ACC112 (cell line): ENCODE measurements at regions not wholly inside any gene's neighbourhood (a gene's known extent, or its start where the extent isn't known, plus 50 kb on each side); places are given as distances from the start of the nearest gene placed in this dataset.
"Not testable (repeated sequence)": the region's sequence is repeated elsewhere in the genome, so short reads cannot be mapped to it uniquely, and the experiment has no call there.

Experiments used
- H2AFZ ChIP-seq: fragments of 200-600 bp; sonication (generic); one replicate; pipeline ENCODE4 v1.6.0; 2017; ENCODE audit warnings: antibody characterized with exemption, low read length; ENCODE audit not compliant: unreplicated experiment
- H3K27ac ChIP-seq: fragments of 200-600 bp; sonication (generic); 2 replicates; pipeline ENCODE4 v1.5.1; 2014; ENCODE audit warnings: low read depth, mild to moderate bottlenecking, antibody characterized with exemption, low read length, moderate library complexity
- H3K27me3 ChIP-seq: fragments of 200-600 bp; sonication (generic); 2 replicates; pipeline ENCODE4 v1.6.1; 2014; ENCODE audit warnings: mild to moderate bottlenecking, antibody characterized with exemption, low read length, moderate library complexity, mixed read lengths; ENCODE audit not compliant: insufficient read depth
- H3K36me3 ChIP-seq: fragments of 200-600 bp; sonication (generic); 2 replicates; pipeline ENCODE4 v1.6.1; 2016; ENCODE audit warnings: mild to moderate bottlenecking, antibody characterized with exemption, low read length, moderate library complexity, mixed read lengths; ENCODE audit not compliant: insufficient read depth
- H3K4me1 ChIP-seq: fragments of 200-600 bp; sonication (generic); one replicate; pipeline ENCODE4 v1.6.1; 2016; ENCODE audit warnings: low read length, mixed read lengths; ENCODE audit not compliant: insufficient read depth, unreplicated experiment, control insufficient read depth
- H3K4me3 ChIP-seq: fragments of 200-600 bp; sonication (generic); 2 replicates; pipeline ENCODE4 v1.5.1; 2014; ENCODE audit warnings: mild to moderate bottlenecking, low read depth, low read length
- H3K79me2 ChIP-seq: fragments of 200-600 bp; sonication (generic); one replicate; pipeline ENCODE4 v1.6.0; 2016; ENCODE audit warnings: low read length; ENCODE audit not compliant: control insufficient read depth, unreplicated experiment, insufficient read depth

- Histone ChIP-seq H3K4me3 (no peak overlapping the region), H3K27me3 (no peaks in the 10 kb centered on the region), H3K27ac (no peak overlapping the region), H2AFZ (no peak overlapping the region), H3K4me1 (no peaks in the 10 kb centered on the region), H3K36me3 (no peaks in the 10 kb centered on the region), H3K79me2 (no peaks in the 10 kb centered on the region)
Measured at GRCh38 chr15:98347001-98347400, 301.3 kb upstream of the IGF1R start.

- H3K79me2 ChIP-seq, result no peaks in the 10 kb centered on the region
- H2AFZ ChIP-seq, result no peak overlapping the region
- no peak overlapping the region for H3K27ac ChIP-seq
- no peaks in the 10 kb centered on the region for H3K4me1 ChIP-seq
- no peaks in the 10 kb centered on the region for H3K36me3 ChIP-seq
- H3K4me3 ChIP-seq, result no peak overlapping the region
- no peaks in the 10 kb centered on the region for H3K27me3 ChIP-seq
Measured at GRCh38 chr15:98347866-98348265, 300.5 kb upstream of the IGF1R start.

DNA sequence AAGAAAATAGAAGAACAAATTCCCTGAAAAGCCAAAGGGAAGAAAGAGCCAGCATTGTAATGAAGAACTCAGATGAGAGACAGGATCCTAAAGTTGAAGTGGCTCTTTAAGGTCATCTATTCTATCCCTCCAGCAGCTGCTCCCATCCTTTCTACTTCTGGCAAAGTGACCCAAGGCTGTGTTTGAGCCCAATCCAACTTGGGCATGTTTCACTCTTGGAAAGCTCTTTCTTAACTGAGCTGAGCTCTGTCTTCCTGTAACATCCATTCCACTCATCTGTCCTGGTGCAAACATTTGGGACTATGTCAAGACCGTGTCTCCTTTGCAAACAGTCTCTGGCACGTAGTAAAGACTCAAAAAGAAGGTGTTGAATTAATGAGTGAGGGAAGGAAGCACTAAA lies 298.1 kb upstream of the IGF1R start:
- Histone ChIP-seq H2AFZ (no peak overlapping the region), H3K4me3 (no peak overlapping the region), H3K27me3 (no peaks in the 10 kb centered on the region), H3K4me1 (no peaks in the 10 kb centered on the region), H3K36me3 (no peaks in the 10 kb centered on the region), H3K27ac (no peak overlapping the region), H3K79me2 (no peaks in the 10 kb centered on the region)

GRCh38 chr15:98358274-98358673 lies 290.1 kb upstream of the IGF1R start:
- not testable (repeated sequence) for H2AFZ ChIP-seq, H3K36me3 ChIP-seq, H3K4me3 ChIP-seq, H3K27me3 ChIP-seq, H3K4me1 ChIP-seq, H3K27ac ChIP-seq, H3K79me2 ChIP-seq

GRCh38 chr15:98358971-98359370 lies 289.4 kb upstream of the IGF1R start:
- Histone ChIP-seq H3K27me3 (no peaks in the 10 kb centered on the region), H3K79me2 (no peaks in the 10 kb centered on the region), H2AFZ (no peak overlapping the region), H3K27ac (no peak overlapping the region), H3K4me3 (no peak overlapping the region), H3K4me1 (no peaks in the 10 kb centered on the region), H3K36me3 (no peaks in the 10 kb centered on the region)

DNA sequence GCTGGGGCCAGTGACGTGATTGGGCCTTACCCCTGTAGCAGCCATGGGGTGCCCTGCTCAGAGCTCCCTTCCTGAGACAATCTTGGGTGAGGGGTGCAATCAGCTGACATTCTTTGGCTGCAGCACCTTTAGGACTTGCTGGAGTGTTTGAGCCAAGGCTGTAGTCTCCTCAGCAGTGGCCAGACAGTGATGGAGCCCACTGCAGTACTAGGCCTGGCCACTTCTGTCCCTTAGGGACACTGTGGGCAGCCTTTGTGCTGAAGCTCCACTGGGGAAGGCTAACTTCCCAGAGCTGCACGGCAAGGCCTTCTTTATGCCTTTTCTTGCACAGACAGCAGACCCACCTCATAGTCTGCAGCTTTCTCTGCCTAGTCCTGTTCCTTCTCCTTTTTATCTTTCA lies 284.9 kb upstream of the IGF1R start:
- Histone ChIP-seq H3K27me3 (no peaks in the 10 kb centered on the region), H2AFZ (no peak overlapping the region)

GRCh38 chr15:98363955-98364354 lies 284.4 kb upstream of the IGF1R start:
- Histone ChIP-seq H3K27ac (no peak overlapping the region), H3K4me1 (no peaks in the 10 kb centered on the region), H3K4me3 (no peak overlapping the region), H3K27me3 (no peaks in the 10 kb centered on the region), H3K79me2 (no peaks in the 10 kb centered on the region), H3K36me3 (no peaks in the 10 kb centered on the region), H2AFZ (no peak overlapping the region)

More for the DNA sequence above, 284.9 kb upstream of the IGF1R start:
- no peak overlapping the region for H3K27ac ChIP-seq
- H3K4me3 ChIP-seq, result no peak overlapping the region
- H3K36me3 ChIP-seq, result no peaks in the 10 kb centered on the region
- H3K4me1 ChIP-seq, result no peaks in the 10 kb centered on the region
- no peaks in the 10 kb centered on the region for H3K79me2 ChIP-seq

GRCh38 chr15:98369081-98369716 lies 279.1 kb upstream of the IGF1R start:
- no peak overlapping the region for H3K4me3 ChIP-seq
- H3K27ac ChIP-seq, result no peak overlapping the region
- no peaks in the 10 kb centered on the region for H3K79me2 ChIP-seq
- no peak overlapping the region for H2AFZ ChIP-seq
- H3K36me3 ChIP-seq, result no peaks in the 10 kb centered on the region
- H3K4me1 ChIP-seq, result no peaks in the 10 kb centered on the region
- no peaks in the 10 kb centered on the region for H3K27me3 ChIP-seq

DNA sequence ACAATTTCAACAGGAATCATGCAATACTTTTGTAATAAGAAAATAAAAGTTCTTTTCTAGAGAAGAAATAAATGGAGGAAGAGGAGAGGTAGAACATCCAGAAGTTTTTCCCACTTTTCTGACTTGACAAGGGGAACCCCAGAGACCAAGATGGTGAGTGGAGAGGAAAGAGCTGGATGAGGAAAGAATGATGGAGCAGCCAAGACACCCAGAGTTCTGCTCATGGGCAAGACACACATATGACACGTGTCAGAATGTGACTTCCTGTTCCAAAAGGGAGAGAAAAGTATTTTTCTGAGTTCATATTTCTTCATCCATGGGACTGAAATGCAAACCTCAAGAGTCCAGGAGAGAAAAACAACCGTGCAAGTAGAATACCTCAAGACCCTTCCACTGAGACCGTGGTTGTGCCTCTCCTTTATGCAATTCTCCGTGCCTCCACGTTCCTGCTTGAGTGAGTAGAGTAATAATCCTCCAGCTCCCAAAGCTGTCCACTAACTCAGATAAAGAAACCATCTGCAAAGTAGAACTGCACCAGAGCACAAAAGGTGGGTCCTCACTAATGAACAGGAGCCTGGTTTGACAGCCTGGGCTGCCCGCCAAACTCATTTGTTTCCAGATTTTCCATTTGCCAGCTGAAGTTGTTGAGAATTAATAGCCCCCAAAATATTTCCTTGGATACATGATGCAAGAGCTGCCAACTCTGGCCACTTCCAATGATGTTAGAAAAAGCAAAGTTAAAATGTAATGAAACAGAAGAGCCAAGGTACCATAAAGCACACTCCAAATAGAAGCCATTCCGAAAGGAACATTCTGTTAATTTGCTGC lies 272.6 kb upstream of the IGF1R start:
- H2AFZ ChIP-seq, result no peak overlapping the region
- H3K27ac ChIP-seq, result no peak overlapping the region
- H3K36me3 ChIP-seq, result no peaks in the 10 kb centered on the region
- no peaks in the 10 kb centered on the region for H3K4me1 ChIP-seq
- no peaks in the 10 kb centered on the region for H3K79me2 ChIP-seq
- H3K27me3 ChIP-seq, result no peaks in the 10 kb centered on the region
- H3K4me3 ChIP-seq, result no peak overlapping the region

- Histone ChIP-seq H3K4me1 (no peaks in the 10 kb centered on the region), H3K27me3 (peaks cover 4% of the 10 kb centered on the region), H2AFZ (no peak overlapping the region), H3K27ac (no peak overlapping the region), H3K79me2 (no peaks in the 10 kb centered on the region), H3K4me3 (no peak overlapping the region), H3K36me3 (no peaks in the 10 kb centered on the region)
Measured at GRCh38 chr15:98380721-98381120, 267.6 kb upstream of the IGF1R start.

GRCh38 chr15:98381446-98381845 lies 266.9 kb upstream of the IGF1R start:
- Histone ChIP-seq H3K79me2 (no peaks in the 10 kb centered on the region), H3K4me3 (no peak overlapping the region), H2AFZ (no peak overlapping the region), H3K27me3 (peaks cover 7% of the 10 kb centered on the region), H3K4me1 (no peaks in the 10 kb centered on the region), H3K36me3 (no peaks in the 10 kb centered on the region), H3K27ac (no peak overlapping the region)
